ENCODE measurements at regions not wholly inside any gene's neighbourhood (a gene's known extent, or its start where the extent isn't known, plus 50 kb on each side); places are given as distances from the start of the nearest gene placed in this dataset.
A peak's percentile ranks its signal among the peaks of the same experiment; 100 is the strongest.

GRCh38 chr17:69722518-69722917, 308.0 kb downstream of the MAP2K6 start:
- no peak for DNase-seq

- no peak for DNase-seq
Measured at GRCh38 chr17:69723316-69723715, 308.8 kb downstream of the MAP2K6 start.

GRCh38 chr17:69723741-69724140, 309.2 kb downstream of the MAP2K6 start:
- DNase-seq: no peak

- DNase-seq: no peak
Measured at GRCh38 chr17:69724238-69724637, 309.7 kb downstream of the MAP2K6 start.

GRCh38 chr17:69725146-69725545, 310.6 kb downstream of the MAP2K6 start:
- DNase-seq: no peak

GRCh38 chr17:69728816-69729215, 314.3 kb downstream of the MAP2K6 start:
- DNase-seq: no peak

GRCh38 chr17:69729944-69730343, 315.4 kb downstream of the MAP2K6 start:
- no peak for DNase-seq

- no peak for DNase-seq
Measured at GRCh38 chr17:69732272-69732918, 317.9 kb downstream of the MAP2K6 start.

- DNase-seq: peak; percentile 96
Measured at GRCh38 chr17:69733171-69734012, 318.9 kb downstream of the MAP2K6 start.

GRCh38 chr17:69734656-69735055, 320.2 kb downstream of the MAP2K6 start:
- no peak for DNase-seq

- DNase-seq: no peak
Measured at GRCh38 chr17:69735285-69735684, 320.8 kb downstream of the MAP2K6 start.

- DNase-seq: no peak
Measured at GRCh38 chr17:69743091-69743490, 328.6 kb downstream of the MAP2K6 start.

- DNase-seq: no peak
Measured at GRCh38 chr17:69744512-69745070, 330.1 kb downstream of the MAP2K6 start.

- DNase-seq: no peak
Measured at GRCh38 chr17:69749911-69750310, 325.1 kb upstream of the KCNJ16 start.

GRCh38 chr17:69757688-69758430, 317.2 kb upstream of the KCNJ16 start:
- no peak for DNase-seq

- no peak for DNase-seq
Measured at GRCh38 chr17:69760562-69760961, 314.5 kb upstream of the KCNJ16 start.

- no peak for DNase-seq
Measured at GRCh38 chr17:69761011-69761410, 314.0 kb upstream of the KCNJ16 start.

GRCh38 chr17:69761767-69762321, 313.2 kb upstream of the KCNJ16 start:
- no peak for DNase-seq

GRCh38 chr17:69762359-69762758, 312.7 kb upstream of the KCNJ16 start:
- DNase-seq: no peak

GRCh38 chr17:69762766-69763165, 312.3 kb upstream of the KCNJ16 start:
- DNase-seq: no peak

GRCh38 chr17:69763503-69763902, 311.5 kb upstream of the KCNJ16 start:
- no peak for DNase-seq

GRCh38 chr17:69764146-69764545, 310.9 kb upstream of the KCNJ16 start:
- no peak for DNase-seq

- no peak for DNase-seq
Measured at GRCh38 chr17:69769050-69769449, 306.0 kb upstream of the KCNJ16 start.
